OCI-LY7 (cell line): ENCODE measurements at regions not wholly inside any gene's neighbourhood (a gene's known extent, or its start where the extent isn't known, plus 50 kb on each side); places are given as distances from the start of the nearest gene placed in this dataset.

Experiments
- BruUV-seq: library from RNA; stranded (reverse); fragments of 400-500 nt; replicated peaks from 2 replicates; lab custom pipeline; 2021; lab: Mats Ljungman, UMichigan
- CTCF ChIA-PET: fragments of 300-600 bp; sonication (Branson Sonifier 250); formaldehyde crosslinking; loops from one replicate; lab custom pipeline; 2022; ENCODE audit warnings: antibody characterized with exemption; ENCODE audit not compliant: unreplicated experiment; lab: Charles Lee
- POLR2A ChIA-PET: fragments of 300-600 bp; sonication (Branson Sonifier 250); formaldehyde crosslinking; loops from one replicate; lab custom pipeline; 2022; ENCODE audit warnings: antibody characterized with exemption; lab: Charles Lee
- DNase-seq: peaks from one replicate; pipeline ENCODE4 v3.0.0-alpha.2; 2015; ENCODE audit warnings: low spot score
- H2AFZ ChIP-seq: fragments of 200-600 bp; sonication (generic), shearing (Covaris generic); 2 replicates; pipeline ENCODE4 v1.6.1; 2014; ENCODE audit warnings: mild to moderate bottlenecking, antibody characterized with exemption, low read length, moderate library complexity
- H3K27ac ChIP-seq: fragments of 200-600 bp; sonication (generic); 2 replicates; pipeline ENCODE4 v1.5.1; 2014; ENCODE audit warnings: mixed run types, low read depth, mild to moderate bottlenecking, moderate library complexity, low read length, inconsistent platforms; ENCODE audit not compliant: poor library complexity, severe bottlenecking
- H3K36me3 ChIP-seq: fragments of 200-600 bp; sonication (generic); 2 replicates; pipeline ENCODE4 v1.6.1; 2014; ENCODE audit warnings: mild to moderate bottlenecking, antibody characterized with exemption, low read length, moderate library complexity, mixed read lengths; ENCODE audit not compliant: insufficient read depth
- H3K4me1 ChIP-seq: fragments of 200-600 bp; sonication (generic); 2 replicates; pipeline ENCODE4 v1.5.1; 2014; ENCODE audit warnings: mild to moderate bottlenecking, low read length; ENCODE audit not compliant: insufficient read depth, poor library complexity, severe bottlenecking
- H3K4me2 ChIP-seq: fragments of 200-600 bp; sonication (generic); 2 replicates; pipeline ENCODE4 v1.6.1; 2014; ENCODE audit warnings: mild to moderate bottlenecking, low read length
- H3K4me3 ChIP-seq: fragments of 200-600 bp; sonication (generic); 2 replicates; pipeline ENCODE4 v1.5.1; 2014; ENCODE audit warnings: mild to moderate bottlenecking, low read depth, low read length; ENCODE audit not compliant: poor library complexity, severe bottlenecking
- H3K79me2 ChIP-seq: fragments of 200-600 bp; sonication (generic); 2 replicates; pipeline ENCODE4 v1.6.1; 2016; ENCODE audit warnings: low read depth, mild to moderate bottlenecking, low read length, moderate library complexity, mixed read lengths; ENCODE audit not compliant: insufficient read depth
- H3K9me2 ChIP-seq: fragments of 200-600 bp; sonication (generic); 2 replicates; pipeline ENCODE4 v1.6.1; 2016; ENCODE audit warnings: mild to moderate bottlenecking, low read length, mixed read lengths; ENCODE audit not compliant: insufficient read depth
- H3K9me3 ChIP-seq: fragments of 200-600 bp; sonication (generic); 2 replicates; pipeline ENCODE4 v1.6.1; 2014; ENCODE audit warnings: mild to moderate bottlenecking, mixed run types, low read length, mixed read lengths
- H4K20me1 ChIP-seq: fragments of 200-600 bp; sonication (generic); 2 replicates; pipeline ENCODE4 v1.6.1; 2014; ENCODE audit warnings: mild to moderate bottlenecking, antibody characterized with exemption, low read length, moderate library complexity, mixed read lengths; ENCODE audit not compliant: insufficient read depth
- CTCF ChIP-seq: fragments of 200-600 bp; sonication (generic); conservative IDR thresholded peaks from 2 replicates; pipeline ENCODE4 v1.5.1; 2014; ENCODE audit warnings: mild to moderate bottlenecking, antibody characterized with exemption, low read length, moderate library complexity, mixed read lengths
- EZH2phosphoT487 ChIP-seq: fragments of 200-600 bp; sonication (generic); IDR thresholded peaks from 2 replicates; pipeline ENCODE4 v1.6.1; 2018; ENCODE audit warnings: low read depth, borderline replicate concordance, mild to moderate bottlenecking, mixed run types, antibody characterized with exemption, low read length, moderate library complexity, mixed read lengths
- intact Hi-C: fragments of 100-400 bp; cut with micrococcal nuclease; formaldehyde crosslinking; loops from one replicate; pipeline ENCODE4 v1.10.0; 2022; ENCODE audit not compliant: unreplicated experiment

GRCh38 chr2:129740504-129740903 is 239.0 kb upstream of the RAB6C start:
- Histone ChIP-seq H4K20me1 (no peaks in the 10 kb centered on the region), H2AFZ (no peak overlapping the region), H3K79me2 (no peaks in the 10 kb centered on the region), H3K9me3 (no peaks in the 10 kb centered on the region), H3K4me2 (no peak overlapping the region), H3K4me1 (no peaks in the 10 kb centered on the region), H3K27ac (no peak overlapping the region), H3K9me2 (no peaks in the 10 kb centered on the region), H3K4me3 (no peak overlapping the region), H3K36me3 (no peaks in the 10 kb centered on the region)
- TF ChIP-seq CTCF, result no peak
- TF ChIP-seq EZH2phosphoT487, result no peak
- CTCF ChIA-PET, result no interaction called here
- no TSS peak for BruUV-seq
- no peak for DNase-seq
- intact Hi-C loops, result no loop called here
- POLR2A ChIA-PET, result no interaction called here

- Histone ChIP-seq H3K36me3 (no peaks in the 10 kb centered on the region), H3K79me2 (no peaks in the 10 kb centered on the region), H3K4me1 (no peaks in the 10 kb centered on the region), H2AFZ (no peak overlapping the region), H3K4me3 (no peak overlapping the region), H3K9me2 (no peaks in the 10 kb centered on the region), H3K27ac (no peak overlapping the region), H3K4me2 (no peak overlapping the region), H4K20me1 (no peaks in the 10 kb centered on the region), H3K9me3 (no peaks in the 10 kb centered on the region)
- TF ChIP-seq EZH2phosphoT487, result no peak
- no peak for TF ChIP-seq CTCF
- DNase-seq, result no peak
- BruUV-seq, result no TSS peak
- intact Hi-C loops, result no loop called here
- POLR2A ChIA-PET, result no interaction called here
- CTCF ChIA-PET, result no interaction called here
Observed at GRCh38 chr2:129741165-129741564, 238.3 kb upstream of the RAB6C start.

- no peaks in the 10 kb centered on the region for H4K20me1 ChIP-seq
- TF ChIP-seq CTCF (no peak), EZH2phosphoT487 (no peak)
- POLR2A ChIA-PET, result no interaction called here
- intact Hi-C loops, result no loop called here
- H3K9me2 ChIP-seq, result no peaks in the 10 kb centered on the region
- no peaks in the 10 kb centered on the region for H3K36me3 ChIP-seq
- no peak overlapping the region for H3K27ac ChIP-seq
- no peaks in the 10 kb centered on the region for H3K4me1 ChIP-seq
- CTCF ChIA-PET, result no interaction called here
- no peak overlapping the region for H2AFZ ChIP-seq
- BruUV-seq, result no TSS peak
- DNase-seq, result no peak
- H3K4me2 ChIP-seq, result no peak overlapping the region
- H3K4me3 ChIP-seq, result no peak overlapping the region
- H3K79me2 ChIP-seq, result no peaks in the 10 kb centered on the region
- no peaks in the 10 kb centered on the region for H3K9me3 ChIP-seq
Observed at GRCh38 chr2:129741623-129742022, 237.8 kb upstream of the RAB6C start.
